ENCODE measurements at regions not wholly inside any gene's neighbourhood (a gene's known extent, or its start where the extent isn't known, plus 50 kb on each side); places are given as distances from the start of the nearest gene placed in this dataset.

DNA sequence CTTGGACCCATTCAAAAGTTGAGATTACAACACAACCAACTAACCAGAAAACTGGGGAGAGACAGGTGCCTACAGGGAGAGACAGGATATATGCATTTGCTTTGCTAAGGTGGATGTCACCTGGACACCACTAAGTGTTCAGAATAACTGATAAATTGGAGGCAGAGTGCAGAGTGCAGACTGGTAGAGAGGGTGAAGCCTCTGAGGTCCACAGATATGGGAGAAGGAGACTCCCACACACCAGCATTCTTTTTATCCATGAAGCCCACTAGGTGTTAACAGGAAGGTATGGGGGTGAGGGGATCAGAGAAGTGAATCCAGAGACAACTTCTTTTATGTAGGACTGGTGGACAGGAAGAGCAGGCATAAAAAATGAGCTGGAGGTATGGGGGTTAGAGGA is 1310.0 kb upstream of the ZEB2 start:
- H3K9ac ChIP-seq (ENCODE audit: insufficient read depth, low read length) = no peak overlapping the region
- no peaks in the 10 kb centered on the region for H3K79me2 ChIP-seq (ENCODE audit: control insufficient read depth, insufficient read depth, low read length)
- no peaks in the 10 kb centered on the region for H3K9me3 ChIP-seq (ENCODE audit: control insufficient read depth, insufficient read depth, low read depth, low read length)
- no peaks in the 10 kb centered on the region for H4K20me1 ChIP-seq (ENCODE audit: control insufficient read depth, extremely low read depth, insufficient read depth, low read length)
- H3K27ac ChIP-seq (ENCODE audit: insufficient read depth, low read length) = no peak overlapping the region
- H3K27me3 ChIP-seq (ENCODE audit: control insufficient read depth, insufficient read depth, low read length) = no peaks in the 10 kb centered on the region
- no peaks in the 10 kb centered on the region for H3K36me3 ChIP-seq (ENCODE audit: control insufficient read depth, insufficient read depth, low read length)
- no peak overlapping the region for H3K4me3 ChIP-seq (replicated peaks in 1 of 4; ENCODE audit: control extremely low read depth in 1 of 4, insufficient read depth in 1 of 4, low read depth in 3 of 4, low read length in 4 of 4)
- H2AFZ ChIP-seq (ENCODE audit: low read length) = no peak overlapping the region
- TF ChIP-seq CTCF (conservative IDR thresholded peaks at IDR 0.05 in 1 of 2, IDR thresholded peaks at IDR 0.05 in 1 of 2; ENCODE audit: low read depth in 1 of 2, low read length in 2 of 2) (no peak), EZH2 (IDR thresholded peaks at IDR 0.05; ENCODE audit: low read length, missing control alignments) (no peak)
- no peak for DNase-seq (ENCODE audit: low read depth in 2 of 2)
- no peaks in the 10 kb centered on the region for H3K4me1 ChIP-seq (ENCODE audit: control insufficient read depth, extremely low read depth, insufficient read depth, low read length)
- no peak overlapping the region for H3K4me2 ChIP-seq (ENCODE audit: extremely low read depth, insufficient read depth, low read length)

GRCh38 chr2:145827235-145827634 is 1307.3 kb upstream of the ZEB2 start:
- Histone ChIP-seq H3K4me1 (ENCODE audit: control insufficient read depth, extremely low read depth, insufficient read depth, low read length) (no peaks in the 10 kb centered on the region), H3K4me3 (replicated peaks in 1 of 4; ENCODE audit: control extremely low read depth in 1 of 4, insufficient read depth in 1 of 4, low read depth in 3 of 4, low read length in 4 of 4) (no peak overlapping the region), H4K20me1 (ENCODE audit: control insufficient read depth, extremely low read depth, insufficient read depth, low read length) (no peaks in the 10 kb centered on the region), H3K4me2 (ENCODE audit: extremely low read depth, insufficient read depth, low read length) (no peak overlapping the region), H3K9me3 (ENCODE audit: control insufficient read depth, insufficient read depth, low read depth, low read length) (no peaks in the 10 kb centered on the region), H2AFZ (ENCODE audit: low read length) (no peak overlapping the region), H3K79me2 (ENCODE audit: control insufficient read depth, insufficient read depth, low read length) (no peaks in the 10 kb centered on the region), H3K27ac (ENCODE audit: insufficient read depth, low read length) (no peak overlapping the region), H3K27me3 (ENCODE audit: control insufficient read depth, insufficient read depth, low read length) (no peaks in the 10 kb centered on the region), H3K36me3 (ENCODE audit: control insufficient read depth, insufficient read depth, low read length) (no peaks in the 10 kb centered on the region), H3K9ac (ENCODE audit: insufficient read depth, low read length) (no peak overlapping the region)
- no peak for TF ChIP-seq EZH2 (IDR thresholded peaks at IDR 0.05; ENCODE audit: low read length, missing control alignments)
- no peak for TF ChIP-seq CTCF (conservative IDR thresholded peaks at IDR 0.05 in 1 of 2, IDR thresholded peaks at IDR 0.05 in 1 of 2; ENCODE audit: low read depth in 1 of 2, low read length in 2 of 2)
- no peak for DNase-seq (ENCODE audit: low read depth in 2 of 2)

GRCh38 chr2:145824384-145824783 is 1304.5 kb upstream of the ZEB2 start:
- H3K9me3 ChIP-seq (ENCODE audit: control insufficient read depth, insufficient read depth, low read depth, low read length) = no peaks in the 10 kb centered on the region
- H3K4me1 ChIP-seq (ENCODE audit: control insufficient read depth, extremely low read depth, insufficient read depth, low read length) = no peaks in the 10 kb centered on the region
- TF ChIP-seq EZH2 (IDR thresholded peaks at IDR 0.05; ENCODE audit: low read length, missing control alignments) (no peak), CTCF (conservative IDR thresholded peaks at IDR 0.05 in 1 of 2, IDR thresholded peaks at IDR 0.05 in 1 of 2; ENCODE audit: low read depth in 1 of 2, low read length in 2 of 2) (no peak)
- H3K36me3 ChIP-seq (ENCODE audit: control insufficient read depth, insufficient read depth, low read length) = no peaks in the 10 kb centered on the region
- no peak overlapping the region for H3K9ac ChIP-seq (ENCODE audit: insufficient read depth, low read length)
- no peak overlapping the region for H3K4me3 ChIP-seq (replicated peaks in 1 of 4; ENCODE audit: control extremely low read depth in 1 of 4, insufficient read depth in 1 of 4, low read depth in 3 of 4, low read length in 4 of 4)
- no peak for DNase-seq (ENCODE audit: low read depth in 2 of 2)
- H3K4me2 ChIP-seq (ENCODE audit: extremely low read depth, insufficient read depth, low read length) = no peak overlapping the region
- H3K79me2 ChIP-seq (ENCODE audit: control insufficient read depth, insufficient read depth, low read length) = no peaks in the 10 kb centered on the region
- H2AFZ ChIP-seq (ENCODE audit: low read length) = no peak overlapping the region
- no peaks in the 10 kb centered on the region for H3K27me3 ChIP-seq (ENCODE audit: control insufficient read depth, insufficient read depth, low read length)
- no peaks in the 10 kb centered on the region for H4K20me1 ChIP-seq (ENCODE audit: control insufficient read depth, extremely low read depth, insufficient read depth, low read length)
- no peak overlapping the region for H3K27ac ChIP-seq (ENCODE audit: insufficient read depth, low read length)

Data from fibroblast of lung (primary cell).